Spleen (tissue), 11 donors: ENCODE measurements at regions not wholly inside any gene's neighbourhood (a gene's known extent, or its start where the extent isn't known, plus 50 kb on each side); places are given as distances from the start of the nearest gene placed in this dataset.

Source experiments
- DNase-seq: peaks from one replicate; pipeline ENCODE4 v3.0.0-alpha.2; 2020
- H3K27ac ChIP-seq, 8 donors: fragments of 200-600 bp; sonication (generic) in 7 of 8; 1 replicate in 4 of 8; 2 replicates in 4 of 8; pipeline versions ENCODE4 v1.5.0 to v1.8.0; 2016 to 2021; ENCODE audit warnings: inconsistent platforms in 4 of 8, mild to moderate bottlenecking in 4 of 8, moderate library complexity in 1 of 8
- H3K27me3 ChIP-seq, 7 donors: fragments of 200-600 bp; sonication (generic) in 6 of 7; replicated peaks in 1 of 7; 1 replicate in 4 of 7; 2 replicates in 3 of 7; pipeline versions ENCODE4 v1.5.0 to v1.8.0; 2016 to 2021; ENCODE audit warnings: inconsistent platforms in 3 of 7, mild to moderate bottlenecking in 1 of 7
- H3K36me3 ChIP-seq, 6 donors: fragments of 200-600 bp; sonication (generic) in 5 of 6; 1 replicate in 4 of 6; 2 replicates in 2 of 6; pipeline versions ENCODE4 v1.5.0 to v1.8.0; 2016 to 2021; ENCODE audit warnings: inconsistent platforms in 2 of 6
- H3K4me1 ChIP-seq, 6 donors: fragments of 200-600 bp; sonication (generic) in 5 of 6; 1 replicate in 3 of 6; 2 replicates in 3 of 6; pipeline versions ENCODE4 v1.5.0 to v1.8.0; 2016 to 2021; ENCODE audit warnings: inconsistent platforms in 3 of 6
- H3K4me3 ChIP-seq, 8 donors: fragments of 200-600 bp; sonication (generic) in 7 of 8; 1 replicate in 4 of 8; 2 replicates in 4 of 8; pipeline versions ENCODE4 v1.5.0 to v1.8.0; 2016 to 2021; ENCODE audit warnings: inconsistent platforms in 4 of 8, mild to moderate bottlenecking in 4 of 8, moderate library complexity in 2 of 8
- H3K9me3 ChIP-seq, 8 donors: fragments of 200-600 bp; sonication (generic) in 7 of 8; 1 replicate in 4 of 8; 2 replicates in 4 of 8; pipeline versions ENCODE4 v1.5.0 to v1.8.0; 2016 to 2021; ENCODE audit warnings: inconsistent platforms in 4 of 8
- CTCF ChIP-seq, 11 experiments: fragments of 200-600 bp in 7 of 11; fragments of 450-650 bp in 4 of 11; sonication (generic) in 4 of 11; IDR thresholded peaks in 8 of 11; conservative IDR thresholded peaks in 3 of 11; 1 replicate in 7 of 11; 2 replicates in 4 of 11; pipeline versions ENCODE4 v1.4.0 to v1.8.0; 2016 to 2021; ENCODE audit warnings: antibody characterized with exemption in 11 of 11, inconsistent platforms in 4 of 11, mild to moderate bottlenecking in 1 of 11
- POLR2A ChIP-seq, 3 donors: fragments of 450-650 bp; IDR thresholded peaks; one replicate each; pipeline ENCODE4 v1.5.1; 2017; ENCODE audit warnings: antibody characterized with exemption in 3 of 3, mild to moderate bottlenecking in 1 of 3
- POLR2AphosphoS5 ChIP-seq, 3 donors: sonication (generic); formaldehyde crosslinking; IDR thresholded peaks; one replicate each; pipeline ENCODE4 v1.5.1; 2017; ENCODE audit warnings: antibody characterized with exemption in 3 of 3
- WGBS, 5 donors: extraction: QIAGEN DNeasy Blood & Tissue Kit in 3 of 5; methylation state at CpG; one replicate each; pipeline versions ENCODE4 v1.1.5 to v1.1.7; 2013 to 2018; 5-methylcytosine and 5-hydroxymethylcytosine counted together
- intact Hi-C: fragments of 100-400 bp; cut with DNase I; formaldehyde crosslinking; loops from one replicate; pipeline ENCODE4 v1.15.0; 2023; ENCODE audit warnings: low total_unique reads
- donor health status: healthy with polysubstance abuse.
- donor health status: DM: no; HTN: no; CAD: no; lungs with moderate emphysema.
- donor health status: DM: no; HTN: no; CAD: no.
- donor health status: Bipolar disorder and iron deficiency.
- donor health status: healthy.
- donor health status: DM: no; HTN: no; CAD: no.
- donor health status: DM: yes; HTN: yes; CAD: no.

GRCh38 chr18:79628416-79629248, 51.0 kb upstream of the CTDP1 start:
- intact Hi-C loops: no loop called here
- no peak for TF ChIP-seq POLR2AphosphoS5 (IDR thresholded peaks at IDR 0.05)
- TF ChIP-seq CTCF (IDR thresholded peaks at IDR 0.05 in 8 of 11, conservative IDR thresholded peaks at IDR 0.05 in 3 of 11): no peak
- TF ChIP-seq POLR2A (IDR thresholded peaks at IDR 0.05): no peak
- peak; percentile 65 for DNase-seq
- WGBS, 5 donors: 79 to 88% (median 84%) methylated on average over 31 of the region's 31 CpGs
- H3K27me3 ChIP-seq: peaks cover 0 to 40% (median 0%) of the 10 kb centered on the region in 7 donors
- no peaks in the 10 kb centered on the region for H3K9me3 ChIP-seq
- peaks cover 14 to 47% (median 28%) of the 10 kb centered on the region in 6 donors for H3K4me1 ChIP-seq
- H3K4me3 ChIP-seq: no peak overlapping the region
- H3K27ac ChIP-seq: no peak overlapping the region
- H3K36me3 ChIP-seq: no peaks in the 10 kb centered on the region

- H3K4me1 ChIP-seq: peaks cover 12 to 41% (median 26%) of the 10 kb centered on the region in 6 donors
- WGBS, 5 donors: 81 to 90% (median 86%) methylated on average over 10 of the region's 10 CpGs
- no peaks in the 10 kb centered on the region for H3K9me3 ChIP-seq
- H3K36me3 ChIP-seq: no peaks in the 10 kb centered on the region
- TF ChIP-seq POLR2AphosphoS5 (IDR thresholded peaks at IDR 0.05) (no peak), CTCF (IDR thresholded peaks at IDR 0.05 in 8 of 11, conservative IDR thresholded peaks at IDR 0.05 in 3 of 11) (no peak), POLR2A (IDR thresholded peaks at IDR 0.05) (no peak)
- H3K27me3 ChIP-seq: peaks cover 0 to 38% (median 0%) of the 10 kb centered on the region in 7 donors
- DNase-seq: peak; percentile 37
- no peak overlapping the region for H3K4me3 ChIP-seq
- intact Hi-C loops: no loop called here
- no peak overlapping the region for H3K27ac ChIP-seq
These were observed 50.4 kb upstream of the CTDP1 start for GRCh38 chr18:79629249-79629558.

- peak; percentile 61 for DNase-seq
- Histone ChIP-seq H3K4me3 (no peak overlapping the region), H3K27ac (no peak overlapping the region), H3K27me3 (peaks cover 0 to 34% (median 0%) of the 10 kb centered on the region in 7 donors), H3K9me3 (no peaks in the 10 kb centered on the region), H3K4me1 (peaks cover 8 to 37% (median 22%) of the 10 kb centered on the region in 6 donors), H3K36me3 (no peaks in the 10 kb centered on the region)
- no peak for TF ChIP-seq POLR2A (IDR thresholded peaks at IDR 0.05)
- no peak for TF ChIP-seq POLR2AphosphoS5 (IDR thresholded peaks at IDR 0.05)
- no peak for TF ChIP-seq CTCF (IDR thresholded peaks at IDR 0.05 in 8 of 11, conservative IDR thresholded peaks at IDR 0.05 in 3 of 11)
- intact Hi-C loops: no loop called here
- 85 to 95% (median 91%) methylated on average over 6 of the region's 6 CpGs for WGBS, 5 donors
These were observed 50.0 kb upstream of the CTDP1 start for GRCh38 chr18:79629606-79630005.
